Body of pancreas (tissue), 4 donors: ENCODE measurements at regions not wholly inside any gene's neighbourhood (a gene's known extent, or its start where the extent isn't known, plus 50 kb on each side); places are given as distances from the start of the nearest gene placed in this dataset.

Experiments
- ATAC-seq: fragments of 150-250 bp; one replicate; pipeline ENCODE4 v1.9.1; 2016
- DNase-seq, 4 donors: peaks; one replicate each; pipeline ENCODE4 v3.0.0-alpha.2; 2019
- H3K27ac ChIP-seq, 4 donors: fragments of 200-600 bp; sonication (generic); 1 replicate in 3 of 4; 2 replicates in 1 of 4; pipeline versions ENCODE4 v1.5.1 to v1.6.1; 2016 to 2019; ENCODE audit warnings: mild to moderate bottlenecking in 1 of 4, mixed read lengths in 1 of 4, moderate library complexity in 1 of 4
- H3K27me3 ChIP-seq, 2 donors: fragments of 200-600 bp; sonication (generic); one replicate each; pipeline ENCODE4 v1.6.0; 2016; ENCODE audit warnings: mild to moderate bottlenecking in 1 of 2
- H3K36me3 ChIP-seq, 2 donors: fragments of 200-600 bp; sonication (generic); replicated peaks in 1 of 2; 2 replicates each; pipeline ENCODE4 v1.5.1; 2016; ENCODE audit warnings: low read depth in 2 of 2; ENCODE audit not compliant: insufficient read depth in 1 of 2
- H3K4me1 ChIP-seq: fragments of 200-600 bp; sonication (generic); one replicate; pipeline ENCODE4 v1.6.0; 2016
- H3K4me3 ChIP-seq, 2 donors: fragments of 200-600 bp; sonication (generic); 1 replicate in 1 of 2; 2 replicates in 1 of 2; pipeline ENCODE4 v1.5.1; 2016 to 2019
- H3K9me3 ChIP-seq, 3 donors: fragments of 200-600 bp; sonication (generic); 1 replicate in 2 of 3; 2 replicates in 1 of 3; pipeline ENCODE4 v1.5.1; 2016
- POLR2A ChIP-seq, 3 donors: fragments of 450-650 bp; IDR thresholded peaks; one replicate each; pipeline ENCODE4 v1.6.1; 2016; ENCODE audit warnings: antibody characterized with exemption in 3 of 3, mild to moderate bottlenecking in 2 of 3
- WGBS, 2 donors: methylation state at CpG; one replicate each; pipeline ENCODE4 v1.1.5; 2017; 5-methylcytosine and 5-hydroxymethylcytosine counted together
- intact Hi-C: fragments of 100-400 bp; cut with DNase I; formaldehyde crosslinking; loops from one replicate; pipeline ENCODE4 v1.15.1; 2023
- TF ChIP-seq, protein P1 (sequence below), 7 experiments: fragments of 450-650 bp in 4 of 7; fragments of 200-600 bp in 3 of 7; sonication (generic) in 3 of 7; IDR thresholded peaks; one replicate each; pipeline ENCODE4 v1.5.1; 2016 to 2019; ENCODE audit warnings: antibody characterized with exemption in 7 of 7

DNA sequence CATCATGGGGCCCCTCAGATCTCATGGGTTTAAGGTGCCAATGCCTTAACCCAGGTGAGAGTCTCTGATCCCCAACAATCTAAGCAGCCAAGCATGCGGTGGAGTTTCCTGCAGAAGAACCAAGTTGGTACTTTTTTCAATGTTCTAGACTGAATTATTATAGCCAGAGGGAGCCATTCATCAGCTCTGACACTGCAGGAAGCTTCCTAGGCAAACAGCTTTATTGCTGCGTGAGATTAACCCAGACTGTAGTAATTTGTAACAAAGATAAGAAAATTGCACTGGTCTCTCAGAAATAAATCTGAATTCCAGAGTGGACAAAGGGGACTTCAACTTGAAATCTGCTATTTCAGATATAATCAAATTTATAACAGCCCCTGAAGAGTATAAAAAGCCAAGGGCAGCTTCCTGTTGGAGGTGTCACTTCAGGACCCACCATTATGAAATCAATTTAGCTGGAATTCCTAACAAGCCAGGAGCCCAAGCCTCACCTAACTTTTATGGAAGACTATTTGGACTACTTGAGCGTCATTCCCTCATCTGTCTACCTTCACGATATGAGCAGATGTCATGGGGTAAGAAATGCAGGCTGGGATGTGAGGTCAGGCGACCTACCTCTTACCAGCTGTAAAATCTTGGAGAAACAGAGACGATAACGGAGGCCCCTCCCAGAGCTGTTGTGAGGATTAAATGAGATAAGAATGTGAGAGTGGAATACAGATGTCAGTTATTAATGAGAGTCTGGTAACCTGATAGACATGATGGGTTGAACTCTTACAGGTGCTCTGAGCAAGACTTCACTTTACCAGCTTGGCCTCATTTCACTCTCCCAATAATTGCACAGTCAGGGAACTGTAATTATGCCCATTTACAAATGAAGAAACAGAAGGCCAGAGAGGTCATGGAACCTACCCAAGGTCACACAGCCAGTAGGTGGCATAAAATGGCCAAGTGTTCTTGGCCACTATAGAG lies 135.1 kb downstream of the RRAGC start:
- no peak overlapping the region for H3K27ac ChIP-seq
- intact Hi-C loops = no loop called here
- no peaks in the 10 kb centered on the region for H3K4me1 ChIP-seq
- no peaks in the 10 kb centered on the region for H3K27me3 ChIP-seq
- H3K9me3 ChIP-seq = no peaks in the 10 kb centered on the region
- H3K4me3 ChIP-seq = no peak overlapping the region
- 52% methylated on average over 7 of the region's 7 CpGs for WGBS, 2 donors
- ATAC-seq (no peak), DNase-seq (no peak)
- TF ChIP-seq, protein P1, sequence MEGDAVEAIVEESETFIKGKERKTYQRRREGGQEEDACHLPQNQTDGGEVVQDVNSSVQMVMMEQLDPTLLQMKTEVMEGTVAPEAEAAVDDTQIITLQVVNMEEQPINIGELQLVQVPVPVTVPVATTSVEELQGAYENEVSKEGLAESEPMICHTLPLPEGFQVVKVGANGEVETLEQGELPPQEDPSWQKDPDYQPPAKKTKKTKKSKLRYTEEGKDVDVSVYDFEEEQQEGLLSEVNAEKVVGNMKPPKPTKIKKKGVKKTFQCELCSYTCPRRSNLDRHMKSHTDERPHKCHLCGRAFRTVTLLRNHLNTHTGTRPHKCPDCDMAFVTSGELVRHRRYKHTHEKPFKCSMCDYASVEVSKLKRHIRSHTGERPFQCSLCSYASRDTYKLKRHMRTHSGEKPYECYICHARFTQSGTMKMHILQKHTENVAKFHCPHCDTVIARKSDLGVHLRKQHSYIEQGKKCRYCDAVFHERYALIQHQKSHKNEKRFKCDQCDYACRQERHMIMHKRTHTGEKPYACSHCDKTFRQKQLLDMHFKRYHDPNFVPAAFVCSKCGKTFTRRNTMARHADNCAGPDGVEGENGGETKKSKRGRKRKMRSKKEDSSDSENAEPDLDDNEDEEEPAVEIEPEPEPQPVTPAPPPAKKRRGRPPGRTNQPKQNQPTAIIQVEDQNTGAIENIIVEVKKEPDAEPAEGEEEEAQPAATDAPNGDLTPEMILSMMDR (IDR thresholded peaks at IDR 0.05) = no peak
- no peak for TF ChIP-seq POLR2A (IDR thresholded peaks at IDR 0.05)
- no peaks in the 10 kb centered on the region for H3K36me3 ChIP-seq

DNA sequence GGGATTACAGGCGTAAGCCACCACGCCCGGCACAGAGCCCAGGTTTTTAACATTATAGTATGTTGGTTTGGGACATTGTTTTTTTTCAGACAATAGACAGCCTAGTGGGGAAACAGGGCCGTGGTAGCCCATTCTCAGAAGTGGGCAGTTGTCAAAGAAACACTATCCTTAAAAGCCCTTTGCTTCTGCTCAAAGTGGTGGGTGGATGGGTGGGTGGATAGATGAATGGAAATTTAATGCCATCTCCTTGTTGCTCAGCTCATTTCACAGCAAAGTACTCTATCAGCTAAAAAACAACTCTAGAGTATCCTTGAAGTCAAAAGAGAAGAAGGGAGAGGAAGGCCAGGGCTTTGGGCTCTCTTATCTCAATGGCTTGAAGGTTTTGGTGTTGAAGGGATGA lies 137.8 kb downstream of the RRAGC start:
- no peak for TF ChIP-seq POLR2A (IDR thresholded peaks at IDR 0.05)
- TF ChIP-seq, protein P1 (IDR thresholded peaks at IDR 0.05) = no peak
- 70 to 72% methylated on average over 4 of the region's 4 CpGs for WGBS, 2 donors
- intact Hi-C loops = no loop called here
- Histone ChIP-seq H3K36me3 (no peaks in the 10 kb centered on the region), H3K4me1 (no peaks in the 10 kb centered on the region), H3K9me3 (no peaks in the 10 kb centered on the region), H3K4me3 (no peak overlapping the region), H3K27me3 (no peaks in the 10 kb centered on the region), H3K27ac (no peak overlapping the region)
- no peak for ATAC-seq
- DNase-seq = no peak

DNA sequence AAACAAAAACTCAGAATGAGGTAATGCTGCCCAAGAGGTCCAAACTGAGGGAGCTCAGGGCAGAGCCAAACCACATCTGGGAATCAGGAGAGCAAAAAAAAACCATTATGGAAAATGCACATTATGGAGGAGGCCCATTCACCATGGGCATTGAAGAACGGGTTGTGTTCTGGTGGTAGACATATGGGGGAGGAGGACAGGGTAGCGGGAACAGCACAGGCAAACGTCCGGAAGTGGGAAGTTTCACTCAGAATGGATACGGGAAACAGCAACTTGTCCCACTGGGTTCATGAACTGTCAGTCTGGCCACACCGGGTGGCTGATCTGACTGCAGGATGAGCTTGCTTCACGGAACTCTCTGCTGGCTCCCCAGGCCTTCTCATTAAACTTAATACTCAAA lies 139.7 kb downstream of the RRAGC start:
- Histone ChIP-seq H3K4me1 (no peaks in the 10 kb centered on the region), H3K36me3 (no peaks in the 10 kb centered on the region), H3K4me3 (no peak overlapping the region), H3K9me3 (no peaks in the 10 kb centered on the region), H3K27ac (no peak overlapping the region), H3K27me3 (no peaks in the 10 kb centered on the region)
- intact Hi-C loops = no loop called here
- ATAC-seq (no peak), DNase-seq (no peak)
- TF ChIP-seq, protein P1 (IDR thresholded peaks at IDR 0.05) = no peak
- TF ChIP-seq POLR2A (IDR thresholded peaks at IDR 0.05) = no peak
- 68 to 73% methylated on average over 7 of the region's 7 CpGs for WGBS, 2 donors

DNA sequence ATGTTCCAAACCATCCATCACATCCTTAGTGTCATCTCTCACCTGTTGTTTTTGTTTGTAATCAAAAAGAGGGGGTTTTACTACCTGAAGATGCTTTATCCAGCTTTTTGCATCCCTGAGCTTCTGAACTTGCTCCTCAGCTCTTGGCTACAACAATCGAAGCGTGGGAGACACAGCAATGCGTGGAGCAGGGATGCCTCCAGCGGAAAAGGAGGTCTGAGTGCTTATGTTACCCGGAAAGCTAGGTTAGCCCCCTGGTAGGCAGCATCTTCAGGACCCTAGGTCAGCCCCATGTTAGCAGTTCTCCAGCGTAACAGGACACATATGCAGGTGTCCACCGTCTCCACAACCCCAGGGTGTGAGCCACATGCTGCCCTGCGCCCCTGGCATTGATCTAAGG lies 141.5 kb downstream of the RRAGC start:
- ATAC-seq = no peak
- TF ChIP-seq POLR2A (IDR thresholded peaks at IDR 0.05) = no peak
- TF ChIP-seq, protein P1 (IDR thresholded peaks at IDR 0.05) = no peak

DNA sequence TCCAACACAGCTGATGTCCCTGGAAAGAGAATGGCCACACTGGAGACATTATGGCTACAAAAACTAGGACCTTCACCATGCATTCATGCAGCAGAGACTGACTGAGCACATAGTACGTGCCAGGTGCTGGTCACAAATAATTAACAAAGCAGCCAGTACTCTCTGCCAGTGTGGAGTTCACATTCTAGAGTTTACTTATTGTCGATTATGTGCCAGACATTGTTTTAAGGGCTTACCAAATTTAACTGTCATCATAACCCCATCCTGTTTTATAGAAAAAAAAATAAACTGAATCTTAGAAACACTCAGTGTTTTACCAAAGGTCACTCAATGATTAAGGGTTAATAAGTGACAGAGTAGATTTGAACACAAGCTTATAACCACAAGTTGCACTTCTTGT lies 143.3 kb downstream of the RRAGC start:
- TF ChIP-seq, protein P1 (IDR thresholded peaks at IDR 0.05) = no peak
- no peak for TF ChIP-seq POLR2A (IDR thresholded peaks at IDR 0.05)
- DNase-seq (no peak), ATAC-seq (no peak)
- H3K4me3 ChIP-seq = no peak overlapping the region
- intact Hi-C loops = no loop called here
- H3K27ac ChIP-seq = no peak overlapping the region
- 72 to 78% methylated on average over 2 of the region's 2 CpGs for WGBS, 2 donors
- no peaks in the 10 kb centered on the region for H3K9me3 ChIP-seq
- no peaks in the 10 kb centered on the region for H3K4me1 ChIP-seq
- H3K27me3 ChIP-seq = no peaks in the 10 kb centered on the region
- no peaks in the 10 kb centered on the region for H3K36me3 ChIP-seq

More for the DNA sequence above, 141.5 kb downstream of the RRAGC start:
- intact Hi-C loops = no loop called here
- Histone ChIP-seq H3K36me3 (no peaks in the 10 kb centered on the region), H3K27ac (no peak overlapping the region), H3K4me3 (no peak overlapping the region), H3K27me3 (no peaks in the 10 kb centered on the region), H3K9me3 (no peaks in the 10 kb centered on the region), H3K4me1 (no peaks in the 10 kb centered on the region)
- DNase-seq = no peak
- 53 to 72% methylated on average over 8 of the region's 8 CpGs for WGBS, 2 donors
